HG03095 (cell line): ENCODE measurements at regions not wholly inside any gene's neighbourhood (a gene's known extent, or its start where the extent isn't known, plus 50 kb on each side); places are given as distances from the start of the nearest gene placed in this dataset.
"Not testable (repeated sequence)": the region's sequence is repeated elsewhere in the genome, so short reads cannot be mapped to it uniquely, and the experiment has no call there.

Experiments used
- ATAC-seq: cut with Tn5 transposase; IDR thresholded peaks from one replicate; pipeline ENCODE4 v1.9.1; 2021; ENCODE audit warnings: moderate library complexity; ENCODE audit not compliant: unreplicated experiment

- ATAC-seq = no peak
Observed at GRCh38 chr18:35822413-35822812, 150.1 kb upstream of the RMP24 start.

GRCh38 chr18:35826477-35826876 lies 146.0 kb upstream of the RMP24 start:
- ATAC-seq = no peak

- no peak for ATAC-seq
Observed at GRCh38 chr18:35827275-35827902, 145.1 kb upstream of the RMP24 start.

GRCh38 chr18:35827903-35828275 lies 144.6 kb upstream of the RMP24 start:
- no peak for ATAC-seq

GRCh38 chr18:35828591-35828990 lies 143.9 kb upstream of the RMP24 start:
- ATAC-seq = no peak

GRCh38 chr18:35835366-35835765 lies 137.1 kb upstream of the RMP24 start:
- ATAC-seq = no peak

GRCh38 chr18:35835833-35836232 lies 136.6 kb upstream of the RMP24 start:
- peak; percentile 98 for ATAC-seq

GRCh38 chr18:35836932-35837331 lies 135.5 kb upstream of the RMP24 start:
- no peak for ATAC-seq

GRCh38 chr18:35837922-35838496 lies 134.5 kb upstream of the RMP24 start:
- no peak for ATAC-seq

GRCh38 chr18:35841283-35841682 lies 131.2 kb upstream of the RMP24 start:
- no peak for ATAC-seq

GRCh38 chr18:35842536-35842935 lies 129.9 kb upstream of the RMP24 start:
- ATAC-seq = no peak

- ATAC-seq = not testable (repeated sequence)
Observed at GRCh38 chr18:35848321-35848720, 124.2 kb upstream of the RMP24 start.

GRCh38 chr18:35849241-35849640 lies 123.2 kb upstream of the RMP24 start:
- ATAC-seq = not testable (repeated sequence)

- no peak for ATAC-seq
Observed at GRCh38 chr18:35851286-35851970, 121.1 kb upstream of the RMP24 start.

GRCh38 chr18:35852786-35853185 lies 119.7 kb upstream of the RMP24 start:
- ATAC-seq = no peak

- ATAC-seq = no peak
Observed at GRCh38 chr18:35854095-35854494, 118.4 kb upstream of the RMP24 start.

GRCh38 chr18:35856178-35856577 lies 116.3 kb upstream of the RMP24 start:
- ATAC-seq = no peak

GRCh38 chr18:35856721-35857120 lies 115.8 kb upstream of the RMP24 start:
- ATAC-seq = not testable (repeated sequence)

- ATAC-seq = not testable (repeated sequence)
Observed at GRCh38 chr18:35857581-35857980, 114.9 kb upstream of the RMP24 start.

- ATAC-seq = no peak
Observed at GRCh38 chr18:35861367-35862118, 110.9 kb upstream of the RMP24 start.

- no peak for ATAC-seq
Observed at GRCh38 chr18:35862119-35862640, 110.3 kb upstream of the RMP24 start.
